HEK293T (cell line): ENCODE measurements at regions not wholly inside any gene's neighbourhood (a gene's known extent, or its start where the extent isn't known, plus 50 kb on each side); places are given as distances from the start of the nearest gene placed in this dataset.
"Not testable (repeated sequence)": the region's sequence is repeated elsewhere in the genome, so short reads cannot be mapped to it uniquely, and the experiment has no call there.

Experiments
- CTCF ChIA-PET: fragments of 350-600 bp; formaldehyde crosslinking; extraction: SDS; loops from one replicate; lab custom pipeline; 2021; ENCODE audit warnings: antibody characterized with exemption, inconsistent platforms; lab: Yijun Ruan, JAX
- POLR2A ChIA-PET: fragments of 350-600 bp; formaldehyde crosslinking; extraction: SDS; loops from one replicate; lab custom pipeline; 2020; ENCODE audit warnings: antibody characterized with exemption, inconsistent platforms; lab: Yijun Ruan, JAX
- DNase-seq: peaks from one replicate; pipeline ENCODE4 v3.0.0; 2012; ENCODE audit warnings: mixed read lengths; ENCODE audit errors: extremely low spot score
- ARNT ChIP-seq: fragments of 450-650 bp; IDR thresholded peaks from 2 replicates; pipeline ENCODE4 v1.6.1; 2017; ENCODE audit warnings: mild to moderate bottlenecking
- BHLHE40 ChIP-seq: fragments of 450-650 bp; IDR thresholded peaks from 2 replicates; pipeline ENCODE4 v1.6.1; 2016; ENCODE audit warnings: mild to moderate bottlenecking, moderate library complexity, borderline replicate concordance
- CTBP1 ChIP-seq: fragments of 450-650 bp; IDR thresholded peaks from 2 replicates; pipeline ENCODE4 v1.6.1; 2016; ENCODE audit warnings: borderline replicate concordance
- ELF4 ChIP-seq: fragments of 450-650 bp; IDR thresholded peaks from 2 replicates; pipeline ENCODE4 v1.6.1; 2017; ENCODE audit warnings: antibody characterized with exemption
- FOXA1 ChIP-seq: fragments of 450-650 bp; IDR thresholded peaks from 2 replicates; pipeline ENCODE4 v1.6.1; 2016; ENCODE audit warnings: mild to moderate bottlenecking
- FOXK2 ChIP-seq: fragments of 450-650 bp; IDR thresholded peaks from 2 replicates; pipeline ENCODE4 v1.6.1; 2016; ENCODE audit warnings: mild to moderate bottlenecking
- FOXM1 ChIP-seq: fragments of 450-650 bp; IDR thresholded peaks from 2 replicates; pipeline ENCODE4 v1.6.1; 2017; ENCODE audit warnings: mild to moderate bottlenecking, borderline replicate concordance
- HDGF ChIP-seq: fragments of 450-650 bp; IDR thresholded peaks from 2 replicates; pipeline ENCODE4 v1.6.1; 2017; ENCODE audit warnings: antibody characterized with exemption, borderline replicate concordance
- L3MBTL2 ChIP-seq: fragments of 450-650 bp; conservative IDR thresholded peaks from 2 replicates; pipeline ENCODE4 v1.6.1; 2016; ENCODE audit warnings: mild to moderate bottlenecking
- LEF1 ChIP-seq: fragments of 450-650 bp; IDR thresholded peaks from 2 replicates; pipeline ENCODE4 v1.6.1; 2017; ENCODE audit warnings: mild to moderate bottlenecking, borderline replicate concordance
- NFRKB ChIP-seq: fragments of 450-650 bp; IDR thresholded peaks from 2 replicates; pipeline ENCODE4 v1.6.1; 2016; ENCODE audit warnings: mild to moderate bottlenecking, moderate library complexity
- PKNOX1 ChIP-seq: fragments of 450-650 bp; IDR thresholded peaks from 2 replicates; pipeline ENCODE4 v1.6.1; 2016
- SP1 ChIP-seq: fragments of 450-650 bp; IDR thresholded peaks from 2 replicates; pipeline ENCODE4 v1.6.1; 2017
- SUZ12 ChIP-seq: fragments of 450-650 bp; IDR thresholded peaks from 2 replicates; pipeline ENCODE4 v1.6.1; 2016; ENCODE audit warnings: mild to moderate bottlenecking
- TARDBP ChIP-seq: fragments of 450-650 bp; IDR thresholded peaks from 2 replicates; pipeline ENCODE4 v1.6.1; 2016
- ZNF384 ChIP-seq: fragments of 450-650 bp; IDR thresholded peaks from 2 replicates; pipeline ENCODE4 v1.6.1; 2016

- no peak for DNase-seq
- ChIA-PET POLR2A (no interaction called here), CTCF (no interaction called here)
- TF ChIP-seq FOXA1 = no peak
- no peak for TF ChIP-seq ARNT
- TF ChIP-seq LEF1 = no peak
- TF ChIP-seq TARDBP = no peak
- no peak for TF ChIP-seq HDGF
- TF ChIP-seq CTBP1 = no peak
- TF ChIP-seq ZNF384 = no peak
- TF ChIP-seq ELF4 = no peak
- TF ChIP-seq SUZ12 = no peak
- TF ChIP-seq SP1 = no peak
- TF ChIP-seq NFRKB = no peak
- TF ChIP-seq PKNOX1 = no peak
These were observed 205.9 kb upstream of the NREP start for GRCh38 chr5:111962906-111963305.

GRCh38 chr5:111961862-111962261 is 204.9 kb upstream of the NREP start:
- CTCF ChIA-PET = no interaction called here

GRCh38 chr5:111960476-111961215 is 203.7 kb upstream of the NREP start:
- TF ChIP-seq CTBP1 (no peak), FOXK2 (no peak), ARNT (no peak), SP1 (no peak), FOXA1 (no peak), HDGF (no peak), NFRKB (no peak), L3MBTL2 (no peak), ELF4 (no peak), PKNOX1 (no peak), TARDBP (no peak), ZNF384 (no peak), FOXM1 (no peak), BHLHE40 (no peak), SUZ12 (no peak), LEF1 (no peak)
- no peak for DNase-seq
- ChIA-PET POLR2A (no interaction called here), CTCF (no interaction called here)

More at GRCh38 chr5:111961862-111962261, 204.9 kb upstream of the NREP start:
- POLR2A ChIA-PET = no interaction called here
- no peak for DNase-seq
- TF ChIP-seq ELF4 = no peak
- TF ChIP-seq FOXM1 = no peak
- no peak for TF ChIP-seq SP1
- no peak for TF ChIP-seq FOXA1
- TF ChIP-seq TARDBP = no peak
- no peak for TF ChIP-seq PKNOX1
- TF ChIP-seq L3MBTL2 = no peak
- TF ChIP-seq HDGF = no peak
- TF ChIP-seq ARNT = no peak
- no peak for TF ChIP-seq LEF1
- no peak for TF ChIP-seq CTBP1
- TF ChIP-seq BHLHE40 = no peak
- TF ChIP-seq FOXK2 = no peak
- TF ChIP-seq SUZ12 = no peak
- TF ChIP-seq NFRKB = no peak
- TF ChIP-seq ZNF384 = no peak

- TF ChIP-seq TARDBP = no peak
- no peak for TF ChIP-seq HDGF
- no peak for TF ChIP-seq NFRKB
- TF ChIP-seq SP1 = no peak
- no peak for TF ChIP-seq LEF1
- no peak for TF ChIP-seq BHLHE40
- no peak for TF ChIP-seq ELF4
- TF ChIP-seq FOXM1 = no peak
- no peak for TF ChIP-seq CTBP1
- no peak for TF ChIP-seq SUZ12
- TF ChIP-seq ARNT = no peak
- no peak for TF ChIP-seq PKNOX1
- POLR2A ChIA-PET = no interaction called here
- no peak for DNase-seq
- CTCF ChIA-PET = no interaction called here
These were observed 201.9 kb upstream of the NREP start for GRCh38 chr5:111958851-111959250.

GRCh38 chr5:111956765-111957164 is 199.8 kb upstream of the NREP start:
- POLR2A ChIA-PET, CTCF ChIA-PET: not testable (repeated sequence)

More at GRCh38 chr5:111956765-111957164, 199.8 kb upstream of the NREP start:
- not testable (repeated sequence) for DNase-seq
